NCI-H2107 treated with DMSO at 0.1 percent for 48 hours (cell line): ENCODE measurements at regions not wholly inside any gene's neighbourhood (a gene's known extent, or its start where the extent isn't known, plus 50 kb on each side); places are given as distances from the start of the nearest gene placed in this dataset.

Source experiments
- DNase-seq: peaks from one replicate; lab custom pipeline; 2025; ENCODE audit not compliant: unreplicated experiment; lab: John Stamatoyannopoulos, UW

- no peak for DNase-seq
Measured at GRCh38 chr3:178302966-178303930, 233.0 kb upstream of the KCNMB2 start.

GRCh38 chr3:178304758-178305467 lies 231.3 kb upstream of the KCNMB2 start:
- DNase-seq = no peak

- no peak for DNase-seq
Measured at GRCh38 chr3:178306432-178307115, 229.7 kb upstream of the KCNMB2 start.

- DNase-seq = no peak
Measured at GRCh38 chr3:178308771-178309170, 227.5 kb upstream of the KCNMB2 start.

DNA sequence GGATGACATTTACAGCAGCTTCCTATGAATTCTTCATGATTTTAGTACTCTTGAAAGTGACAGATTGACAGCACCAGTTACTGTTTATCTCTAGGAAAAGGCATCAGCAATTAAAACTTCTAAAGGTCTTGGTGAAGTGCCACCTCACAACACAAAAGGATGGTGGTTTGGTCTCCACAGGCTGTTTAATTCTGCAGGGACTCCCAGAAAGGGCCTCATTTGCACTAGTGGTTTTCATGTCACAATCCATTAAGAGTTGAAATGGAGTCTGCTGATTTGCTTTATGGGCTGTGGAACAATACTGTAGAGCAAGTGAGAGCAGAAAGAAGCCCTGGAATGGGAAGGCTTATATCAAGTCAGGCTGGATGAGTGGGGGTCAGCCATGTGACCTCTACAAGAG lies 225.3 kb upstream of the KCNMB2 start:
- DNase-seq = peak; percentile 98

DNA sequence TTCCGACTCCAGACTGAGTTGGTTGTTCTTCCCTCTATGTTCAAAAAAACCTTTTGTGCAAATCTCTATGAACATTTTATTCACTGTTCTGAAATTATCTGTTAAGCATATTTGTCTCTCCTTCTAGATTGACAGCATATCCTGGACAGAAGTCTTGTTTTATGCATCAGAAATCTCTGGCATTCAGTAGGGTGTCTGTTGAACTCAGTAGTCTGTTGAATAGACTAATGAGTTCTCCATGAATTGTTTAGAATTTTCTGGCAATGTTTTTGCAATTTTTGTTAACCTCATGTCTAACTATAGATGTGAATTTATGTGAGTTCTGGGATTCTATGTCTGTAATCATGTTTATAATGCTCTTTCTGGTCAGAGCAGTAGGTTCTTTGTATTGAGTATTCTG lies 222.5 kb upstream of the KCNMB2 start:
- no peak for DNase-seq

DNA sequence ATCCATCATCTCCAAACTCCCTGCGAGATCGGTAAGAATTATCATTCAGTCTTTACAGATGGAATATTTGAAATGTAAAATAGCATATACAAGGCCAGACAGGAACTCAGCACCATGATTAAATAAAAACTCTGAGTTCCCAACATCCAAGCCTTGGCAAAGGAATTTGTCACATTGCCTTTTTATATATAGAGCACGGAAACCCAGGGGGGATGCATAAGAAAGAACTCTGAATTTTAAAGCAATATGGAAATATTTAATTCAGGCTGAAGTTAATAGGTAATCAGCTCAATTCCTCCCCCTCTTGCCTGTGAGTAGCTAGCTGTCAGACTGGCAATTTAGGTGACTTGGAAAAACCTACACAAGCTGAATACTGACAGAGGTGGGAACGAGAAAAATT lies 217.9 kb upstream of the KCNMB2 start:
- DNase-seq = no peak

DNA sequence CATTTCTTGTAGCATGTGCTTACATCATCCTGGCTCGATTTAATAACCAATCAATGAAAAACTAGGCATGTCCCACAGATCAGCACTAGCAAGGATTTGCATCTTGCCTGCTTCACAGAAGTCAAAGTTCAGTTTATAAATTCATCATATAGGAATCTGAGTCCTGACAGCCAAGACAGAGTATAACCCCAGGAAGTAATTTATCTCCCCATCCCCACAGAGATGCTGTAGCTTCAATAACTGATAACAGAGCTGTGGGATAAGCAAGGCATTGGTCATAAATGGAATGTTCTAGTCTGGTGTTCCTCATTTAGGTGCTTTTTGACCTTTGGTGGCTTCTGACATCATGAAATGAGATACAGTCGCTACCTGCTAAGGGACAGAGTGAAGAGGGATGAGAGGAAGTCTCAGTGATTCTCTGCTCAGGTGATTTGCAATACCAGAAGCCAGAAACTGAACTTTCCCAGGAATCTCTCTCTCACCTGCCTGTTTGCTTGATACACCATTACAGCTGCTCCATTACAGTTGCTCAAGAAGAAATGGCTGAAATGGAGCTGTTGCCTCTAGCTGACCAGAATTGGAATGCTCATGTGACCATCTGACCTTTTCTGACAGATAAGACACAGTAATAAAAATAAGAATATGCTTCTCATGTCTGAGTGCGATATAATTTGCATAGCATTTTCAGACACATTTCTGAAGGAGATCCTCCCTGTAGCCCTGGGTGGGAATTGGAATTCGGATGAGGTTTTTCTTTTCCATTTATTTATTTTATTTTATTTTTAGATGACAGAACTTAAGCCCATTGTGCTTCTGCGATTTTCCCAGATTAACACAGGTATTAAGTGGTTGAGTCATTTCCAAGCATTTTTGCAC lies 217.1 kb upstream of the KCNMB2 start:
- no peak for DNase-seq

DNA sequence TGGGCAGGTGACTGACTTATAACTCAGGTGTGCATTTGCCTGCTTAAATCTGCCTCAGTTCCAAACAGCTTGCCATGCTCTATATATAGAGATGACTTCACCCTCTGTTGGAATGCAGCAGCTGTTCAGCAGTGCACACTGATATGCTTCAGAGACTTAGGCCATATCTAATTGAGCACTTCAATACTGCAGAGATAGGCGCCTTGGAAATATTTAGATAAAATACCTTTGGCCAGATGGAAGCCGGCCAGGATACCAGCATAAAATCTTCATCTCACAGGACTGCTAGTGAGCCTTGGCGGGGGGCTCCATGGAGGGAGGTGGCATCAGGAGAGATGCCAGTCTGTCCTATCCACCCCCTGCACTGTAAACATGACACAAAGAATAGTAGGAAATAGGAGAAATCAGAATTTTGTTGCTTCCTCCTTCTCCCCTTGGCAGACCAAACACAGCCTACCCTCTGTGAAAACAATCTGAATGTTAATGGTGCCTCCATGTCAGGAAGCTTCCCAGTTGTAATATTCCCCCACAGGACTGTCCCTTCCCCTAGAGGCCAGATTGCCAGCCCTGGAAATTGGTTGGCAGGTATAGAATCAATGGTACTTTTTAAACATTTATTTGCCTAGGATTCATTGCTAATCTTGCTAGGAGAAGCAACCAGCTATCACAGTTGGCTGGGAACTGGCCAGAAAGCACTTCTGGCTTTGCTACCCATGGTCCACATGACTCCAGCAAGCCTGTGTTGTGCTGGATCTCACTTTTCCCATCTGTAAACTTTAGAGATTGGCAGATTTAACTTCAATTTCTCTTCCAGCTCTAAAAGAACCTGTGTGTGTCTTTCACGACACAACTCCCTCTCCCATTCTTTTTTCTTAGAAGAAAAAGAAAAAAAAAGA lies 215.5 kb upstream of the KCNMB2 start:
- peak; percentile 46 for DNase-seq

- no peak for DNase-seq
Measured at GRCh38 chr3:178324356-178324755, 211.9 kb upstream of the KCNMB2 start.

- DNase-seq = peak; percentile 74
Measured at GRCh38 chr3:178325330-178325729, 210.9 kb upstream of the KCNMB2 start.

- DNase-seq = no peak
Measured at GRCh38 chr3:178329936-178330335, 206.3 kb upstream of the KCNMB2 start.

DNA sequence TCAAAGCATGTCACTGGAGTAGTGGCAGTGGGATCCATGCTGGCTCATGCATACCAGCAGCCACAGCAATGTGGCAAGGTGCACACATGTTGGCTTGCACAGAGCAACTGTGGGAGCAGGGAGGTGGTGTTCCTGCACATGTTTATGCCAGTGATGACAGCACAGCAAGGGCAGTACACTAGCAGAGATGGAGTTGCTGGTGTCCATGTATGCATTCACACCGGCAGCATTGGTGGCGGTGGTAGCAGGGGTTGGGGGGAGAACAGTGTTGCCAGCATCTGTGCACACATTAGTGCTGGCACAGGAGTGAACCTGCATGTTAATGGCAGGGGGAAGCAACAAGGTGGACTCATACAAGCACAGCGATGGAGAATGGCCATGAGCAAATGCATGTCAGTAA lies 202.0 kb upstream of the KCNMB2 start:
- DNase-seq = no peak

- no peak for DNase-seq
Measured at GRCh38 chr3:178336336-178336735, 199.9 kb upstream of the KCNMB2 start.

- DNase-seq = no peak
Measured at GRCh38 chr3:178340506-178340905, 195.7 kb upstream of the KCNMB2 start.

GRCh38 chr3:178341636-178342035 lies 194.6 kb upstream of the KCNMB2 start:
- DNase-seq = no peak

GRCh38 chr3:178342111-178342510 lies 194.1 kb upstream of the KCNMB2 start:
- DNase-seq = no peak

DNA sequence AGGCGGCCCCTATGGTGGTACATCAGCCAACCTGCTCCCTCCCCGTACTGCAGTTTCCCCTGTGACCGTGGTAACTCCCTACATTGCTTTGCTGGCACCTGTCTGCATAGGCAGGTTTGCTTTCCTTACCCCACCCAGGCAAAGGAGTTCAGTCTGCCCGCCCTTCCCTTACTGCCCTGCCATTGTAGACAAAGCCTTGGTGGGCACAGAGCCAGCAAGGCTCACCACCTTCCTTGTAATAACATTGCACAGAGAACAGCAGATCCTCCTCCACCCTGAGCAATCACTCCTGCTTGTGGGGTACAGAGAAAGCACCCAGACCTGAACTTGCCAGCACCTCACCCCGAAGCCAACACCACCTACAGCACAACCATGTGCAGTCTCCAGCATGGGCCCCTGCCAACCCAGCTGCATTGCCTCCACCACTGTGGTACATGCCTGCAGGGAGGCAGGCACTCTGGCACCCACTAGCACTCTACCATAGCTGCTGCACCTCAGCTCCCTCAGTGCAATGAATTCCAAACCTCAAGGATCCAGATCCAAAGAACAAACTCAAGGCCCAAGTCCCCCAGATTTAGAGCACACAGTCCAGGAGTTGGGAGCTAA lies 192.7 kb upstream of the KCNMB2 start:
- DNase-seq = no peak

GRCh38 chr3:178345944-178346343 lies 190.3 kb upstream of the KCNMB2 start:
- DNase-seq = no peak
